ENCODE measurements at regions not wholly inside any gene's neighbourhood (a gene's known extent, or its start where the extent isn't known, plus 50 kb on each side); places are given as distances from the start of the nearest gene placed in this dataset.

DNA sequence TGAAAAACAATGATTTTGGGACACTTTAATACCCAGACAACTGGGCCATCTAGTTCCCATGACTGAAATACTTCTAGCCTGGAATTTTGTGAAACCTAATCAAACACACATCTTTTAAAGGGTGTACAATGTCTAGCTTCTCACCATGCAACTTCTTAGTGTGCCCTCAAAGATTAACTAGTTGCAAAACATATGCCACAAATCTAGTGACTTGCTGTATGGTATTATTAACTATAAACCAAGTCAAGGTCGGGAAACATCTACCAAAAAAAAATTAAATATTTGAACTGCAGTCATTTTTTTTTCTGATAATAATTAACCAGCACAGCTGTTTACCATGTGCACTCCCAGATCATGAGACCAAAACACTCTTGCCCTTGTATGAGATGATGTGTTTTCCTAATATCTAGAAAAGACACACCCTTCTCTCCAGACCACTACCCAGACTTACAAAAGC, 171.8 kb upstream of the FOXN3 start:
- no peak for DNase-seq (ENCODE audit: extremely low read depth in 1 of 11, low read depth in 9 of 11, low spot score in 4 of 11)

DNA sequence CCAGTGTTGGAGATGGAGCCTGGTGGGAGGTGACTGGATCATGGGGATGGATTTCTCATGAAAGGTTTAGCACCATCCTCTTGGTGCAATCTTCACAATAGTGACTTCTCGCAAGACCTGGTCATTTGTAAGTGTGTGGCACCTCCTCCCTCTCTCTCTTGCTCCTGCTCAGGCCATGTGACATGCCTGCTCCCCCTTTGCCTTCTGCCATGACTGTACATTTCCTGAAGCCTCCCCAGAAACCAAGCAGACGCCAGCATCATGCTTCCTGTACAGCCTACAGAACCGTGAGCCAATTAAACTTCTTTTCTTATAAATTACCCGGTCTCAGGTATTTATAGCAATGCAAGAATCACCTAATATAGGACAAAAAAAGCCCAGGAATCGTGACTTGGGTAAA, 171.0 kb upstream of the FOXN3 start:
- DNase-seq (ENCODE audit: extremely low read depth in 1 of 11, low read depth in 9 of 11, low spot score in 4 of 11) = no peak

DNA sequence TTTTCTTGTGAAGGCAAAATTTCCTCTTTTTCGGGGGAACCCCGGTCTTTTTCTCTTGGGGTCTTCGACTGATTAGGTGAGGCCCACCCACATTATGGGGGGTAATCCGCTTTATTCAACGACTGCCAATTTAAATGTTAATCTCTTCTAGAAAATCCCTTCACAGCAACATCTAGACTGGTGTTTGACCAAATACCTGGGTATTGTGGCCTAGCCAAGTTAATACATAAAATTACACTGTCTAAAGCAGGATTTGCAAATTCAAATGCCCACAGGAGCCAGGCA, 170.0 kb upstream of the FOXN3 start:
- DNase-seq (ENCODE audit: extremely low read depth in 1 of 11, low read depth in 9 of 11, low spot score in 4 of 11) = no peak

DNA sequence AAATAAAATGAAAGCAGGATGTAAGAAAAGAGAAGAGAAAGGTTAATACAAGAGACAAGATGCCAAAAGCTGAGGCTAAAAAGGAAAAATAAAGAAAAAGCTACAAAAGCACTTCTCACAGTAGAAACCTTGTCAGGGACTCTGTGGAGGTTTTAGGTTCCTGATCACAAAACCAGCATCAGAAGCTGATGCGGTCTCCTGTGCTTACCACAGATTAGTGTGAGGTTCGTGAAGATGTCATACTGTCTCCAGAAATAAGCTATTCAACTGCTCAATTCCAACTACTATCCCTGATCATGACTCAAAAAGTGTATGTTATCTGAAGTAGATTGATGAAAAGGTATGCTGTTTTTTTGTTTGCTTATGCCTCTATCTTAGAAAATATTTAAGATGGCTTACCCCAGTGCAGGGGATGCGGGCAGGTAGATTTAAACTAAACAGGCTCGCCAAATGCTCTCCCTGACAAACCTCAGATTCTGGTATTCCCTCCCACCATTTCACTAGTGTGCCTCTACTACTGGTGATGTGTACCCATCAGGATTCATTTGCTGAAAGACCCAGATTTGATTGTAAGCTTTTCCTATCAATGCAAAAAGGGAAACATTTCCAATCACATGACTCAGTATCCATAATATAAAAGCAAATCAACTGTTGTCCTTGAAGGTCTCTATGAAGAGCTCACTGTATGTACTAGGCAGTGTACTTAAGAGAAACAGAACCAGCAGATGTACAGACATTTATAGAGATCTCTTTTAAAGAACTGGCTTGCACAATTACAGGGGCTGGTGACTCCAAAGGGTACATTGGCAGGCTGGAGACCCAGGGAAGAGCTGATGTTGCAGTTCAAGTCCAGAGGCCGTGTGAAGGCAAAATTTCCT, 169.5 kb upstream of the FOXN3 start:
- DNase-seq (ENCODE audit: extremely low read depth in 1 of 11, low read depth in 9 of 11, low spot score in 4 of 11) = no peak

DNA sequence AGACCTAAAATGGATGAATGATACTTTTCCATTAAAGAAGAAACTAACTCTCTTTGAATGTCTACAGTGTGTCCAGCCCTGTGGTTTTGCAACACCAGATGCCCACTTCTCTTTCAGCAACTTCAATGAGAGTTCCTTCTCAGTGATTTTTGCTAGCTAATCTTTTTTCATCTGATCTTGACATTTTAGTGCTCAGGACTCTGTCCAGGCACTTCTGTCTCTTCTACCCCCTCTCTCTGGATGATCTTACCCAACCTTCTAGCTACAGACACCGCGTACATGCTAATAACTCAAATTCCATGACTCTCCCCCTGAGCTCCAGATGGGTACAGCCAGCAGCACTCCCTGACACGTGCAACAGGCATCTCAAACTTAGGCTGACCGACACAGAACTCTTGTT, 161.1 kb upstream of the FOXN3 start:
- no peak for DNase-seq (ENCODE audit: extremely low read depth in 1 of 11, low read depth in 9 of 11, low spot score in 4 of 11)

DNA sequence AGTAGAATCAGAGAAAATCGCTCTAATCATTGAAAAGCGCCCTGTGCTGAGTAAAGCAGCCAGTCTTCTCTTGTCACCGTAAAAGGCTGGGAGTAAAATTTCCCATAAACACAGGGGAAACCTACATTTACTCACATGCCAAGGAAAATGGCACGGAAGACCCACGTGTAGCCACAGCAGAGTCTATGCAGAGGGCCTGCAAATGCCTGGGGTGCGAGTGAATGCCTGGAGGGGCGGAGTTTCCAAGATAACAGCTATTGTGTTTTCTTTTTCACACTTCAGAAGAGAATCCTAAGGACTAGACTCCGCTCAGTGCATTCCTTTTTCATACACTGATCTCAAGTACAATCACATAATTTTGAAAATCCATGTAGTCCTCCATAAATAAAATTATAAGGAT, 159.9 kb upstream of the FOXN3 start:
- DNase-seq (ENCODE audit: extremely low read depth in 1 of 11, low read depth in 9 of 11, low spot score in 4 of 11) = no peak

DNA sequence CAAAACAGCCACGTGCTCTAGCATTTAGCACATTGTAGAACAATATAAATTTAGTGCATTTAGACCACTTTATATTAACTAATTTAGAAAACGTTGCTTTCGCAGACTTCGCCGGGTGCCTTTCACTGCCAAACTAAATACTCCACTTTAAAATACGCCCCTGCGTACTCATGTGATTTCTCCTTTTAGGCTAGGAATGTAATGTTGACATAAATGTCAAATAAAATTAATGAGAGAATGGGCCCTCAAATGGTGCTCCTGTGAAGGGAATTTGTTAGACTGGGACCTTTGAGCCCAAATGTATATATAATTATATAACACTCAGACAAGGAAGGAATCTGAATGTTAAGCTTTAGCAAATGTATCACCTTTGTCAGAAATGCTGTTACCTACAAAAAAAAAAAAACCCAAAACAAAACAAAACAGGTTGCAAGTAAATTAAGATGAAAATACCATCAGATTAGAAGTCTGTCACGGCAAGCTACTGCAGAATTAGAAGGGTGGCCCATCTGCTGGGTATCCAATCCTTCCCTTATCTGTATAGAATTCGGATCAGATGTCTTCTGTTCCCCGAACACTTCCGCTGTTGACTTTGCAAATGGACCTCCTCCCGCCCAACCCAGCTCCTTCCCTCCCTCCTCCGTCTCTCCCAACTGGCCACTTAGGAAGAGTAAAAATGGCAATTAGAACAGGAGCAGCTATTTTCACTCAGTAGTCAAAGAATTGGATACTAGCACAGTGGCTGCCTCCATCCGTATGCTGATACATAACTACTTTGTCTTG, 159.3 kb upstream of the FOXN3 start:
- DNase-seq (ENCODE audit: extremely low read depth in 1 of 11, low read depth in 9 of 11, low spot score in 4 of 11) = peak; percentile 33 to 74 (median 52)

DNA sequence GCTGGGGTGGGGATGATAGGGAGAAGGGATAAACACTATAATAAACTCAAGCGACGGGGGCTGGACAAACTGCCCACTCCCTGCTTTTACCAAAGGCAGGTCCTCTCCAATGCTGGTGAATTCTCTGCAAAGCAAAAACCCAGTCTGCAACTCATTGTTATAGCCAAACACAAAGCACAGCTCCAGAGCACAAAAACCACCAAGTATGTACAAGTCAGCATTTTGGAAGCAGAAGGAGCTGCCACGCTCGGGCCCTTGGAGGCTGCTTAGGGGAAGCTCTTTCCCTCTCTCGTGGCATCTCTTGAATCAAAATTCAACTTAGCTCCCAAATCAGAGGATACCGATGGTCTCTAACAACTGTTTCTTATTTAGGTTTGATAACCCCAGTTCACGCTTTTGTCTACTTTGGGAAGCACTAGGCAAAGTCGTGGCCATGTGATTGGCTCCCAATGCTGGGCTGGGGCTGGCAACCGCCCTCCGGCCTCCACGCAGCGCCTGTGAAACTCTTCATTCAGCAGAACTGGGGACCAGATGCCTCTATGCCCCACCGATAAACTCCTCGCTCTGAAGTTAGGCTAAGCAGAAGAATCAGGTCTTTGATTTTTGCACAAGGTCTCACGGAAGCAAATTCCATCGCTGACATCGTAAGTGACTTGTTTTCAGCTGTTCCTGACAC, 158.5 kb upstream of the FOXN3 start:
- no peak for DNase-seq (ENCODE audit: extremely low read depth in 1 of 11, low read depth in 9 of 11, low spot score in 4 of 11)

DNA sequence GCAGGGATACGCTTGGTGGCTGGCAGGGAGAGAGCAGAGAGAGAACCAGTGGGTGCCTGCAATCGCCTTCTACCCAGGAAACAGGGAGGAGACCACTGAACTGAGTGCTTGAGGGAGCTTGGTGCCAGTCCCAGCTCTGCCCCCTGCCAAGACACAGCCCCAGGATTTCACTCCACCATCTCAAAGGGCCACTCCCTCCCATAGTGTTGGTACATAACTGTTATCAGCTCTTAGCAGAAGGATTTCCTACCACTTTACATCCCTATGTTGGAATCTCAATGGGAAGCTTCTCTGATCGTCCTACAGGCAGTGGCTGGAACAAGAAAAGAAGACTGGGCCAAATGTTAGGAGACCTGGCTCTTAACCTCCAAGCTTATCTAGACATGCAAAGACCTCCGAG, 157.4 kb upstream of the FOXN3 start:
- no peak for DNase-seq (ENCODE audit: extremely low read depth in 1 of 11, low read depth in 9 of 11, low spot score in 4 of 11)

DNA sequence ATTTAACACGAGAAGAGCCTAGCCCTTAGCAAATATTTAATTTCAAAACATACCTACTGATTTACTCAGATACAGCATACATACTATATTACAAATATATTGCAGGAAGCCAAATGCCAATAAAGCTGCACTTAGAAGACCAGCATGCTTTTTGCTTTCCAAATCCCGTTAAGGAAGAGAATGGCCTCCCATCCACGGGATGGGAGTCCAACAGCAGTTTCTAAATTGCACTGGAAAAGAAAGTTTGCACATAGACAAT, 156.3 kb upstream of the FOXN3 start:
- DNase-seq (ENCODE audit: extremely low read depth in 1 of 11, low read depth in 9 of 11, low spot score in 4 of 11) = no peak

DNA sequence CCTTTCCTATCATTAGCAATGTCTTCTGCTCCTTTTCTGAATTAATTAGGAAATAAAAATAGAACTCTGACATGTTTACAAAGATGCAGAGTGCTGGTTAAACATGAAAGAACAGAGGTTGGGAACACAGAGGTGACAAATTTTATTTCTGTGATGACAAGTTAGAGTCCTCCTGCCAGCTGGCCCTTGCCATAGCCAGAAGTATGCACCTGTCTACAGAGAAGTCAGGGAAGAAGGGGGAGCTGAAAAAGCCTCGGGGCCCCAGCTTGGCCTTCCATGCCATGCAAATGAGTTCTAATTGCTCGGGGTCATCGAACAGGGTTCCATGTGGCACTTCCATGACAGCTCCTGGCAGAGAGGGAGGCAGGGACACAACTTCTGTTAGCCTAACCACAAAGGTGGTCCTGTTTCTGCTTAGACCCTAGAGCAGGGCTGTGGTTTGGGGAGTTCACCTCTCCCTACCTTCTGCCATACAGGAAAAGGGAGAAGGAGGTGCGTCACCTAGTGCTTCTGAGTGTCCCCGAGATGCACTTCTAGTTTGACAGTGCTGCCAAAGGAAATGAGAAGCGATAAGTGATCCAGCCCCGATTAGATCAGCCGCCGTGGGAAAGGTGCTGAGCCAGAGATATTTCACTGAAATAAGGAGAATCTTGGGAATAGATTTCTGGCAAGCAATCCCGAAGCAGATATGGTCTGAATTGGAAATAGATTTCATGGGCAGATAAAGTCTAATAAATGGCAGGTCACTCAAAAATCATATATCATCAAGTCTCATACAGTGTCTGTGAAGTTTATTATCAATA, 155.8 kb upstream of the FOXN3 start:
- no peak for DNase-seq (ENCODE audit: extremely low read depth in 1 of 11, low read depth in 9 of 11, low spot score in 4 of 11)

DNA sequence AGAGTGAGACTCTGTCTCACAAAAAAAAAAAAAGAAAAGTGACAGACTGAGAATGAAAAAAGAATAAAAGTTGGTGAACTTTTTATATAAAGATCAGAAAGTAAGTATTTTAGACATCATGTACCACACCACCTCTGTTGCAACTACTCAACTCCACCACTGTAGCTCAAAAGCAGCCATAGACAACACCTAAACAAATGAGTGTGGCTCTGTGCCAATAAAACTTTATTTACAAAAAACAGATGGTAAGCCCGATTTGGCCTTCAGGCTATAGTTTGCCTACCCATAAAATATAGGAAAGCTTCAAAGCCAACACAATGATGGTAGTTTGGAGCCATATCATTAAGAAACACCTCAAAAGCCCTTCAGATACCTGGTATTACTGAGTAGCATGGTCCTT, 154.5 kb upstream of the FOXN3 start:
- no peak for DNase-seq (ENCODE audit: extremely low read depth in 1 of 11, low read depth in 9 of 11, low spot score in 4 of 11)

DNA sequence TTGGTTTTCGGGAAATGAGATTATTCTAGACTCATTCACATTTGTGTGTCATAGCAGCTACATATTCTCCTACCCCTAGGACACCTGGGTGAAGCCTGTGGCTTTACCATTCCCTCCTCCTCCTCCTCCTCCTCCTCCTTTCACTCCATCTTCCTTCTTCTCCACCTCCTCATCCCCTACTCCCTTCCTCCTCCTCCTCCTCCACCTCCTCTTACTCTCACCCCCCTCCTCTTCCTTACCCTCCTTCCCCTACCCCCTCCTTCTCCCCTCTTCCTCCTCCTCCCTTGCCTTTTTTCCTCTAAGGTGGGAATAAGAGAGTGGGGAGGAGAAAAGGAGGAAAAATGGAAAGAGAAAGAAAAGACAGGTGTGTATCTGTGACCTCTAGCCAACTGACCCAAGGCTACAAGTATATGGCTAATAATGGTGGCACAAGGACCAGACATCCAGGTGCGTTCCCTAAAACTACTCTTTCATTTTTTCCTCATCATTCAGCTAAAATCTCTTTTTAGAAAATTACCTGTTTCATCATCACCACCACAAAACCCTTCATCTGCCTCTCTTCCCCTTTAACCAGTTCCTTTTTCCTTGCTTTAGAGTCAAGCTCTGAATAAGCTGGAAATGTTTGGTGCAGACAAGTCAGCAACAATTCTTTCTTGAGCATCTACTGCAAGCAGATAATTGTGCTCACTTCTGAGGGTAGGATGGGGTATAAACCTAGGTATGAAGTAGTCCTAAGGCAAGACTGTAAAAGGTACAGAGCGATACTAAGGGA, 149.8 kb upstream of the FOXN3 start:
- no peak for DNase-seq (ENCODE audit: extremely low read depth in 1 of 11, low read depth in 9 of 11, low spot score in 4 of 11)

DNA sequence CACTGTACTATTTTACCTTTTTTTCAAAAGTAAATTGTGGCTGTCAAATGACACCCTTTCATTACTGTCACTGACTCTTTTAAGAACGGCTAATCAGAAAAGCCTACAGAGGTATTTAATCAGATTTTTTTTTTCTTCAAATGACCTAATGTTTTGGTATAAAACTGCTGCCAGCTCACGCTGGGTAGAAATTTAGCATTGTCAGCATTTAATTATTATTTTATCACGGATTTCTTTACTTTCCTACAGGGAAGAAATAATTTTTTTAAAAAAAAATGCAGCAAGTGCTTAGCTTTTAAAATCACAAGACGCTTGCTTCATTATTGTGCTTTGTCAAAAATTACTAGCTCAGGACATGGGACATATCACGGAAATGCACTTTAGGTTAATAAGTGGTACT, 149.1 kb upstream of the FOXN3 start:
- DNase-seq (ENCODE audit: extremely low read depth in 1 of 11, low read depth in 9 of 11, low spot score in 4 of 11) = no peak

DNA sequence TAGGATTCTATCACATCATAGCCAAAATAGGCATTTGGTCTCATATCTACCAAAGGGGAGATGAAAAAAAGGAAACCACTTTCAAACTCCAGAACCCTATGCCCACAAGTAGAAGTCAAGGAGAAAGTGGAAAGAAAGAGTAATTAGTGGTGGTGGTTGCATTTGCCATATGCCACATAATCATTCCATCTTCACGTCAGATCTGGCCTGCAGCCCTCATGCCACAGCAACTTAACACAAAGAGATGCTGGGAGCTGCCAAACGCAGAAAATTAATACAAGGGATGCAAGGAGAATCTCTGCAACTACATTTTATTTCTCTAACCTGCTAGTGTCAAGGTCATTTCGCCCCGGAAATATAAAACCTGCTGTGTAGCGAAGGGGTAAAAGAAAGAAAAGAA, 148.6 kb upstream of the FOXN3 start:
- no peak for DNase-seq (ENCODE audit: extremely low read depth in 1 of 11, low read depth in 9 of 11, low spot score in 4 of 11)

DNA sequence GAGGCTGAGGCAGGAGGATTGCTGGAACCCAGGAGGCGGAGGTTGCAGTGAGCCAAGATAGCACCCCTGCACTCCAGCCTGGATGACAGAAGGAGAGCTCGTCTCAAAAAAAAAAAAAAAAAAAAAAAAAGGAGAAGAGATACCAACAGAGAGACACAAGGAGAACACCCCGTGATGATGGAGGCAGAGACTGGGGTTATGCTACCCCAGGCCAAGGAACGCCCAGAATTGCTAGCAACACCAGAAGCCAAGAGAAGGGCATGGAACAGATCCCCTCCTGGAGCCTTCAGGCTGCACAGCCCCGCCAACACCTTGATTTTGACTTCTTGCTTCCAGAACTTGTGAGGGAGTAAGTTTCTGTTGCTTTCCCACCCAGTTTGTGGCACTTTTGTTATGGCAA, 148.0 kb upstream of the FOXN3 start:
- no peak for DNase-seq (ENCODE audit: extremely low read depth in 1 of 11, low read depth in 9 of 11, low spot score in 4 of 11)

DNA sequence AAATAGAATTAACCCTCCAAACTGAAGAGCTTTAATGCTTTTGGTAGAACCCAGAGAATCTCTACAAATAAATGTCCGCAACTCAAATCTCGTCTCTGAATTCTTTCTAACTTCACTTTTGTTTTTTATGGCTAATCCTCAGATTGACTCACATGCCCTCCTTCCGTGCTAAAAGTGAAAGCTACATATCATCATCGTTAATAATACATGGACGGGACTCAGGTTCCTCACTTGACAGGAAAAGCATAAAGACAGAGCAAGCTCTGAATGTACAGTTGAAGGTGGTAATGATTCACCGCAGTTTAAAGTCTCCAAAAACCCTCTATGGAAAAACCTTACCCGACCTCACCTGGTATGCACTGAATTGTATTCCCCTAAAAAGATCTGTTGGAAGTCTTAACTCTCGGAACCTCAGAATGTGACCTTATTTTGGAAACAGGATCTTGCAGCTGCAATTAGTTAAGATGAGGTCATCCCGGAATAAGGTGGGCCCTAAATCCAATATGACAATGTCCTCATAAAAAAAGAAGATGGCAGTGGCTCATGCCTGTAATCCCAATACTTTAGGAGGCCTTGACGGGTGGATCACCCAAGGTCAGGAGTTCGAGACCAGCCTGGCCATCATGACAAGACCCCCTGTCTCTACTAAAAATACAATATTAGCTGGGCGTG, 147.4 kb upstream of the FOXN3 start:
- no peak for DNase-seq (ENCODE audit: extremely low read depth in 1 of 11, low read depth in 9 of 11, low spot score in 4 of 11)

DNA sequence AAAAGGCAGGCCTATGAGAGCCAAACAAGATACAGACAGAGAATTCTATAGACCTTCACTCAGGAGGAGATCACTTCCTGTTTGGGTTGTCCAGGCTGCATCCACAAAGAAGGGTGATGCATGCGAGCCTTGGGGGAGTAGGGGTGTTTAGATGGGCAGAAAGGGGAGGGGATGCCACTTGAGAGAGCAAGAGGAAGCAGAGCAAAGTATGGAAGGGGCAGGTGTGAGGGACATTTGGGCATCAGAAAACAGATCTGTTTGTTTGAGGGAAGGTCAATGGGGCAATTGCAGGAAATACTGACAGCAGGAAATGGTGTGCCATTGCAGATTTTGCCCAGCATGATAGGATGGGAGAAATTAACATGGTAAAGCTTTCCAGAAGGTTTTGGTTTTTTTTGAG, 146.4 kb upstream of the FOXN3 start:
- no peak for DNase-seq (ENCODE audit: extremely low read depth in 1 of 11, low read depth in 9 of 11, low spot score in 4 of 11)
